GM12878 (cell line): ENCODE measurements at regions not wholly inside any gene's neighbourhood (a gene's known extent, or its start where the extent isn't known, plus 50 kb on each side); places are given as distances from the start of the nearest gene placed in this dataset.

Experiments
- ATAC-seq: fragments of 200-7000 bp; cut with Tn5 transposase; 3 replicates; pipeline ENCODE4 v1.9.1; 2020; ENCODE audit warnings: mild to moderate bottlenecking, moderate library complexity
- BruUV-seq: library from RNA; stranded (reverse); fragments of 400-500 nt; replicated peaks from 2 replicates; lab custom pipeline; 2021; lab: Mats Ljungman, UMichigan
- CTCF ChIA-PET: fragments of 300-600 bp; sonication (Branson Sonifier 250); formaldehyde crosslinking; extraction: SDS; loops from one replicate; lab custom pipeline; 2021; ENCODE audit warnings: inconsistent platforms; lab: Yijun Ruan, JAX
- POLR2A ChIA-PET: fragments of 350-600 bp; formaldehyde crosslinking; extraction: SDS; loops from one replicate; lab custom pipeline; 2021; ENCODE audit warnings: inconsistent platforms; lab: Charles Lee
- RAD21 ChIA-PET: fragments of 300-600 bp; sonication (Branson Sonifier 250); formaldehyde crosslinking; loops from one replicate; lab custom pipeline; 2023; ENCODE audit warnings: antibody characterized with exemption; ENCODE audit not compliant: unreplicated experiment; lab: Charles Lee
- SMC1A ChIA-PET: fragments of 300-600 bp; sonication (Branson Sonifier 250); formaldehyde crosslinking; loops from one replicate; lab custom pipeline; 2023; ENCODE audit not compliant: unreplicated experiment, uncharacterized antibody; lab: Charles Lee
- DNase-seq: peaks from one replicate; pipeline ENCODE4 v3.0.0-alpha.2; 2011; ENCODE audit warnings: low read depth, low spot score
- FAIRE-seq: peaks from 3 replicates; lab custom pipeline; 2011; peaks lifted over from hg19 to GRCh38; lab: Jason Lieb, UNC
- H2AFZ ChIP-seq: 2 replicates; pipeline ENCODE4 v1.6.0; 2011; ENCODE audit warnings: low read depth, low read length, control low read depth; ENCODE audit not compliant: control insufficient read depth
- H3K27ac ChIP-seq: 2 replicates; pipeline ENCODE4 v1.5.1; 2011; ENCODE audit warnings: control low read depth; ENCODE audit not compliant: control insufficient read depth, insufficient read depth
- H3K27me3 ChIP-seq, 2 experiments: replicated peaks in 1 of 2; 2 replicates each; pipeline versions ENCODE4 v1.6.0 to v1.6.1; 2011; ENCODE audit warnings: low read length in 1 of 2; ENCODE audit not compliant: control insufficient read depth in 2 of 2, insufficient read depth in 2 of 2
- H3K36me3 ChIP-seq, 2 experiments: 2 replicates each; pipeline ENCODE4 v1.5.1; 2011; ENCODE audit warnings: low read length in 1 of 2; ENCODE audit not compliant: control insufficient read depth in 2 of 2, insufficient read depth in 2 of 2
- H3K4me1 ChIP-seq: 2 replicates; pipeline ENCODE4 v1.6.1; 2011; ENCODE audit warnings: mild to moderate bottlenecking, low read length, moderate library complexity, mixed read lengths; ENCODE audit not compliant: control insufficient read depth, insufficient read depth
- H3K4me2 ChIP-seq: 2 replicates; pipeline ENCODE4 v1.6.0; 2011; ENCODE audit warnings: control low read depth; ENCODE audit not compliant: control insufficient read depth, insufficient read depth
- H3K4me3 ChIP-seq: fragments of 200-600 bp; sonication (generic); 2 replicates; pipeline ENCODE4 v1.5.1; 2016
- H3K79me2 ChIP-seq: 2 replicates; pipeline ENCODE4 v1.6.0; 2011; ENCODE audit warnings: low read length; ENCODE audit not compliant: control insufficient read depth, insufficient read depth
- H3K9ac ChIP-seq: 2 replicates; pipeline ENCODE4 v1.8.0; 2011; ENCODE audit warnings: low read length, control low read depth, mixed read lengths; ENCODE audit not compliant: control insufficient read depth, insufficient read depth
- H3K9me3 ChIP-seq: replicated peaks from 3 replicates; pipeline ENCODE4 v1.5.1; 2011; ENCODE audit warnings: mild to moderate bottlenecking, low read length; ENCODE audit not compliant: control insufficient read depth, insufficient read depth
- H4K20me1 ChIP-seq: 2 replicates; pipeline ENCODE4 v1.6.0; 2011; ENCODE audit not compliant: control insufficient read depth, insufficient read depth
- ASH2L ChIP-seq: fragments of 300-600, 200-600 bp; sonication (generic); IDR thresholded peaks from 2 replicates; pipeline ENCODE4 v1.6.1; 2017; ENCODE audit warnings: low read depth, mild to moderate bottlenecking, borderline replicate concordance
- CHD4 ChIP-seq: fragments of 200-600 bp; sonication (generic); IDR thresholded peaks from 2 replicates; pipeline ENCODE4 v1.6.1; 2016; ENCODE audit warnings: mild to moderate bottlenecking
- FOXM1 ChIP-seq: IDR thresholded peaks from 2 replicates; pipeline ENCODE4 v1.6.1; 2012; ENCODE audit warnings: low read depth, mild to moderate bottlenecking, inconsistent platforms, low read length, moderate library complexity
- GATAD2B ChIP-seq: fragments of 450-650 bp; conservative IDR thresholded peaks from 2 replicates; pipeline ENCODE4 v1.6.1; 2017; ENCODE audit warnings: low read depth, mild to moderate bottlenecking, moderate library complexity
- JUND ChIP-seq: IDR thresholded peaks from 2 replicates; pipeline ENCODE4 v1.6.1; 2012; ENCODE audit warnings: low read depth, mild to moderate bottlenecking, low read length, improper control_type of control experiment, moderate library complexity
- RB1 ChIP-seq: fragments of 450-650 bp; formaldehyde crosslinking; IDR thresholded peaks from 2 replicates; pipeline ENCODE4 v1.6.1; 2017; ENCODE audit warnings: mild to moderate bottlenecking, borderline replicate concordance
- WGBS: methylation state at CpG from one replicate; pipeline ENCODE4 v1.1.6; 2016; ENCODE audit warnings: low lambda C conversion rate; ENCODE audit not compliant: insufficient replicate concordance, insufficient coverage; ENCODE audit errors: missing lambda C conversion rate; 5-methylcytosine and 5-hydroxymethylcytosine counted together
- in situ Hi-C: fragments of 300-500 bp; cut with MboI; formaldehyde crosslinking; loops from 9 replicates; pipeline ENCODE4 v1.14.3; 2018; ENCODE audit warnings: mixed read lengths
- intact Hi-C: fragments of 100-400 bp; cut with micrococcal nuclease; formaldehyde crosslinking; loops from one replicate; pipeline ENCODE4 v1.14.2; 2022; ENCODE audit not compliant: unreplicated experiment
- TF ChIP-seq, protein P1 (sequence below): fragments of 450-650 bp; IDR thresholded peaks from 2 replicates; pipeline ENCODE4 v1.6.1; 2014; ENCODE audit warnings: mild to moderate bottlenecking
- TF ChIP-seq, protein P2 (sequence below): IDR thresholded peaks from 2 replicates; pipeline ENCODE4 v1.6.1; 2011; ENCODE audit warnings: mild to moderate bottlenecking, low read depth, low read length, moderate library complexity; ENCODE audit not compliant: insufficient replicate concordance

GRCh38 chr2:107168141-107168540, 282.2 kb upstream of the ST6GAL2 start (continued):
- TF ChIP-seq, protein P1, sequence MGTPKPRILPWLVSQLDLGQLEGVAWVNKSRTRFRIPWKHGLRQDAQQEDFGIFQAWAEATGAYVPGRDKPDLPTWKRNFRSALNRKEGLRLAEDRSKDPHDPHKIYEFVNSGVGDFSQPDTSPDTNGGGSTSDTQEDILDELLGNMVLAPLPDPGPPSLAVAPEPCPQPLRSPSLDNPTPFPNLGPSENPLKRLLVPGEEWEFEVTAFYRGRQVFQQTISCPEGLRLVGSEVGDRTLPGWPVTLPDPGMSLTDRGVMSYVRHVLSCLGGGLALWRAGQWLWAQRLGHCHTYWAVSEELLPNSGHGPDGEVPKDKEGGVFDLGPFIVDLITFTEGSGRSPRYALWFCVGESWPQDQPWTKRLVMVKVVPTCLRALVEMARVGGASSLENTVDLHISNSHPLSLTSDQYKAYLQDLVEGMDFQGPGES = no peak
- TF ChIP-seq ASH2L (no peak), RB1 (no peak), JUND (no peak)
- TF ChIP-seq, protein P2, sequence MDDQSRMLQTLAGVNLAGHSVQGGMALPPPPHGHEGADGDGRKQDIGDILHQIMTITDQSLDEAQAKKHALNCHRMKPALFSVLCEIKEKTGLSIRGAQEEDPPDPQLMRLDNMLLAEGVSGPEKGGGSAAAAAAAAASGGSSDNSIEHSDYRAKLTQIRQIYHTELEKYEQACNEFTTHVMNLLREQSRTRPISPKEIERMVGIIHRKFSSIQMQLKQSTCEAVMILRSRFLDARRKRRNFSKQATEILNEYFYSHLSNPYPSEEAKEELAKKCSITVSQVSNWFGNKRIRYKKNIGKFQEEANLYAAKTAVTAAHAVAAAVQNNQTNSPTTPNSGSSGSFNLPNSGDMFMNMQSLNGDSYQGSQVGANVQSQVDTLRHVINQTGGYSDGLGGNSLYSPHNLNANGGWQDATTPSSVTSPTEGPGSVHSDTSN = no peak
- TF ChIP-seq, all 136 proteins: peak for 0

GRCh38 chr2:107174171-107174570, 288.2 kb upstream of the ST6GAL2 start:
- H3K79me2 ChIP-seq = no peaks in the 10 kb centered on the region
- ChIA-PET RAD21 (no interaction called here), SMC1A (no interaction called here), POLR2A (no interaction called here), CTCF (no interaction called here)
- H3K36me3 ChIP-seq = no peaks in the 10 kb centered on the region
- no peak overlapping the region for H2AFZ ChIP-seq
- BruUV-seq = no TSS peak
- DNase-seq = no peak
- H3K9me3 ChIP-seq = no peaks in the 10 kb centered on the region
- no peaks in the 10 kb centered on the region for H3K4me1 ChIP-seq
- FAIRE-seq = no peak
- H3K4me2 ChIP-seq = no peak overlapping the region
- WGBS = 34% methylated on average over 9 of the region's 9 CpGs
- H3K4me3 ChIP-seq = no peak overlapping the region
- no peak overlapping the region for H3K27ac ChIP-seq
- no peak for ATAC-seq
- no peaks in the 10 kb centered on the region for H3K27me3 ChIP-seq
- intact Hi-C loops (no loop called here), in situ Hi-C loops (no loop called here)
- H3K9ac ChIP-seq = no peak overlapping the region
- no peaks in the 10 kb centered on the region for H4K20me1 ChIP-seq
- TF ChIP-seq FOXM1 (no peak), CHD4 (no peak), GATAD2B (no peak)
